Right ventricle myocardium inferior (tissue), 1 donor: ENCODE measurements at regions not wholly inside any gene's neighbourhood (a gene's known extent, or its start where the extent isn't known, plus 50 kb on each side); places are given as distances from the start of the nearest gene placed in this dataset.
A peak's percentile ranks its signal among the peaks of the same experiment; 100 is the strongest.

Experiments used
- ATAC-seq: fragments of 200-7000 bp; cut with Tn5 transposase; one replicate; pipeline ENCODE4 v1.9.1; 2020; ENCODE audit warnings: mild to moderate bottlenecking, moderate library complexity
- DNase-seq: peaks from one replicate; pipeline ENCODE4 v3.0.0; 2021; ENCODE audit errors: missing footprints
- intact Hi-C: fragments of 100-400 bp; cut with DNase I; formaldehyde crosslinking; loops from one replicate; pipeline ENCODE4 v1.11.0; 2022
- donor health status: DM: no; HTN: yes; CAD: no; lungs with severe emphysema.

DNA sequence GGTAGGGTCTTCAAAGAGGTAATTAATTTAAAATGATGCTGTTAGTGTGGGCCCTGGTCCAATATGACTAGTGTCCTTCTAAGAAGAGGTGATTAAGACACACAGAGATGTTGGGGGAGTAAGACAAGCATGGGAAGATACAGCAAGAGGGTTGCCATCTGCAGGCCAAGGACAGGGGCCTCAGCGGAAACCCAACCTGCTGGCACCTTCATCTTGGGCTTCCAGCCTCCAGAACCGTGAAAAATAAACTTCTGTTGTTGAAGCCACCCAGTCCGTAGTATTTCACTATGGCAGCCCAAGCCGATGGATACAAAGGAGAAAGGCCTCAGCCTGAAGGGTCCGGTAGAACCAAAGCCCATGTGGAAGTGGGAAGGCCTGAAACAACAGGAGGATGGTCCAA, 161.7 kb upstream of the UBE2E1 start:
- intact Hi-C loops: no loop called here
- ATAC-seq: no peak
- DNase-seq: no peak

- intact Hi-C loops: no loop called here
- ATAC-seq (no peak), DNase-seq (no peak)
Measured at GRCh38 chr3:23644676-23645075, 161.1 kb upstream of the UBE2E1 start.

GRCh38 chr3:23645533-23646183, 160.1 kb upstream of the UBE2E1 start:
- no peak for ATAC-seq
- intact Hi-C loops: no loop called here
- no peak for DNase-seq

GRCh38 chr3:23646184-23646920, 159.4 kb upstream of the UBE2E1 start:
- intact Hi-C loops: no loop called here
- no peak for DNase-seq
- ATAC-seq: no peak

GRCh38 chr3:23647706-23648258, 158.0 kb upstream of the UBE2E1 start:
- intact Hi-C loops: no loop called here
- DNase-seq (no peak), ATAC-seq (no peak)

DNA sequence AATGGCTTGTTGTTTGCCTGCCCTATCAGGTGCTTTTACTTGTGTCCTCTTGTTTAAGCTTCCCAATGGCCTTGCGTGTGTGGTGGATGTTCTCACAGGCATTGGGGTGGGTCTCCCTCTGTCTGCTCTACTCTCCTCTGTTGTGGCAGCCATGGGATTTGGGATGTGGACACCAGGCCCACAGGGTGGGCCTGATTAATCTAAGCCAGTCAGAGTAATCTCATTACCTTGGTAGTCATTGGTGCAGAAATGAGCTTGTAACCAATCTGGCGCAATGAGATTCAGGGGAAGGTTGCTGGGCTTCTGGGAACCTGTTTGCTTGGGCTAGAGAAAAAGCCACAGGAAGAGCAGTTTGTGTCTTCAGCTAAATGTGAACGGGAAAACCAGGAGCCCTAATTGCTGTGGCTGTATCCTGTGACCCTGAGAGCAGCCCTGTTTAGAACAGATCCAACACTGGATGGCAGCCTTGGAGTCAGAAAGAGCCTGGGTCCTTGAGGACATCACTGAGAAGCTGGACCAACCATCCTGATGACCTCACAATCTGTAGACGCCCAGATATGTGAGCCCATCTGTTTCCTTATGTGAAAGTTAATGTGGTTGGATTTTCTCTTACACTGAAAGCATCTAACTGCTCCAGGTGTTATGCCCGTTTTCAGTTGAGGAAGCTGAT, 157.3 kb upstream of the UBE2E1 start:
- no peak for DNase-seq
- ATAC-seq: peak; percentile 86
- intact Hi-C loops: no loop called here

GRCh38 chr3:23648996-23649395, 156.8 kb upstream of the UBE2E1 start:
- peak; percentile 23 for ATAC-seq
- intact Hi-C loops: no loop called here
- no peak for DNase-seq

DNA sequence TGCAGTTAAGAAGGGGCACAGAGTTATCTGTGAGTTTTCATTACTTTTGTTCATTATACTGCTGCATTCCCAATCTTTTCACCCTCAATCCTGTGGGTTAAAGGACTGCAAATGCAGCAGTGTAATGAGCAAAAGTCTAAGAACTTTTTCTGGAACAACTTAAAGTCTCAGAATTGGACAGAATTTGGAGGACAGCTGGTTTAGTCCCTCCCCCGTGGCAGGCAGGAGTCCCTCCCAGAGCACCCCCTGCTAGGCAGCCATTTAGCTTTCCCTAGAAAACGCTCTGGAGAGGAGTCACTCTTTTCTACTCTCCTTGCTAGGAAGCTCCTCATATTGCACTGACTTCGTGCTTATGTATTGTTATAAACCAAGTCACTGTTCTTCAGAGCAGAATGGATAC, 156.3 kb upstream of the UBE2E1 start:
- ATAC-seq (no peak), DNase-seq (no peak)
- intact Hi-C loops: no loop called here

GRCh38 chr3:23650371-23651140, 155.2 kb upstream of the UBE2E1 start:
- intact Hi-C loops: no loop called here
- ATAC-seq (no peak), DNase-seq (no peak)

DNA sequence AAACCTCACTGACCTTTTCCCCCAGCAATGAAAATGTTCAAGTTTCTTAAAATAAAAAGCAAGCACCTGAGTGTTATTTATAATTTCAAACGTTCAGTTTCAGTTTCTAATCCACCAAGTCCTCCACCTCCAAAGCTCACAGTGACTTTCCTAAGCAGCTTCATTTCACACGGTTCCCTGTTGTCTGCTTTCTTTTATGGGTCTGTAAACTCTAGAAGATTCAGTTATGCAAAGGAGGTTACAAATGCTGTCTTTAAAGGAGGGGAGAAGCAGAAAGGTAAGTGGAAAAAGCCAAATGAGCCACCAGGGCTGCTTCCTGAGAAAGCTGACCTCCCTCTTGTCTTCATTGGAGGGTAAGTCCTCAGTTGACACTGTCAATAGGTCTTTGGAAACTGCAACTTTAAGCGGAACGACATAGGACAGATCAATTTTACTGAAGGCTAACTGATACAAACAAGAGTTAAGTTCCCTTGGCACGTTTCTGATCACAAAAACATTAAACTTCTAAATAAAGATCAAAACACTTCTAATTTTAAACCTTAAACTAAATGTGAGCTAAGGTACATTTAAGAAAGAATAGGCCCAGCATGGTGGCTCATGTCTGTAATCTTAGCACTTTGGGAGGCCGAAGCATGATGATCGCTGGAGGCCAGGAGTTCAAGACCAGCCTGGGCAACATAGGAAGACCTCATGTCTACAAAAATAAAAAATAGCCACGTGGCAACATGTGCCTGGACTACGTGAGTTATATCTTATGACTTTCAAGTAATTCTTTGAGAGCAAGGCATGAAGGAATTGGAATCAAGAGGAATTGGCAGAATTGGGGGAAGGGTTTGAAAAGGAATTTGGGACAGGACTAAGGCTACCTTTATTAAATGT, 151.9 kb upstream of the UBE2E1 start:
- no peak for DNase-seq
- intact Hi-C loops: no loop called here

DNA sequence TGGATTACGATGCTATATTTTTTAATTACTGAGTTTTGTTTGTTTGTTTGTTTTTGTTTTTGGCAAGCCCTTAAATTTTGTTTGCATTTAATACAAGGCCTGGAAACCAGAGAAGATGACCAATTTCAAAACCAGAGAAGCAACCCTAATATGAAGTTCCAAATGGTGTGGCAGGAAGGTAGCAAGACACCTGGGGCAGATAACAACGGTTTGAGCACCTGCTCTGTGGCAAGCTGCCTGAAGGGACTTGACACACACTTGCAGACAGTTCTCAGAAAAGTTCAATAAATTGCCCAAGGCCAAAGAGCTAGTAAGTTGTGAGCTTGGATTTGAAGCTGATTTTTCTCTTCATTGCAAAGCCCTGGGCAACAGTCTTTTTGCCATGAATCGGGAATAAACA, 151.2 kb upstream of the UBE2E1 start:
- intact Hi-C loops: no loop called here
- ATAC-seq (no peak), DNase-seq (no peak)

More for the DNA sequence above, 151.9 kb upstream of the UBE2E1 start:
- no peak for ATAC-seq

DNA sequence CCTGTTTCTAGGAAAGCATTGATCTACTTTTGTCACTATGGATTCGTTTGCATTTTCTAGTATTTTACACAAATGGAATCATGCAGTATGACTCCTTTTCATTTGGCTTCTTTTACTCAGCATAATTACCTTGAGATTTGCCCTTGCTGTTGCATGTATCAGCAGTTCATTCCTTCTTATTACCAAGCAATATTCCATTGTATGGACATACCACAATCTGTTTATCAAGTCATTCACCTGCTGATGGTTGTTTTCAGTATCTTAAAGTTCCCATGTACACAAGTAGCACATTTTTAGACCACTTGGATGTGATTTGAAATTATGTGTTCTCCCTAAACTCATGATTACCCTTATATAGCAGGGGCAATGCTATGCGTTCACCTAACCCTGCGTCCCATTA, 150.0 kb upstream of the UBE2E1 start:
- ATAC-seq (no peak), DNase-seq (no peak)
- intact Hi-C loops: no loop called here

DNA sequence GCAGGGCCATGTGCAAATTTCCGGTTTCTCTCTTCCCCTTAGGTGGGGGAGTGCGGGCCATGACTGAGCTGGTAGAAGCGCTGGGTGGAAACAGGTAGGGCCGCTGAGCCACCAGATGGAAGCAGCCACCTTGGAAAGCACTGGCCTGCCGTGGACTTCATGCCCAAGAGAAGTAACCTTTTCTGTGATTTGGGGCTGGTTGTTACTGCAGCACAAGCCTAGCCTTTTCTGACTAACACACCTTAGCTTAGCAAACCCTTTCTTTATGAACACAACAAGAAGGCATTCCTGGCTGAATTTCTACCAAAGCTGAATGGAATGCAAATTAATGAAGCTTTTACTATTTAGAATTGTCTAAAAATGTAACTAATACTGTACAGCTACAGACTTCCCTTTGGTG, 149.6 kb upstream of the UBE2E1 start:
- no peak for ATAC-seq
- DNase-seq: no peak
- intact Hi-C loops: no loop called here

GRCh38 chr3:23656821-23657220, 148.9 kb upstream of the UBE2E1 start:
- DNase-seq: no peak
- intact Hi-C loops: no loop called here
- no peak for ATAC-seq

DNA sequence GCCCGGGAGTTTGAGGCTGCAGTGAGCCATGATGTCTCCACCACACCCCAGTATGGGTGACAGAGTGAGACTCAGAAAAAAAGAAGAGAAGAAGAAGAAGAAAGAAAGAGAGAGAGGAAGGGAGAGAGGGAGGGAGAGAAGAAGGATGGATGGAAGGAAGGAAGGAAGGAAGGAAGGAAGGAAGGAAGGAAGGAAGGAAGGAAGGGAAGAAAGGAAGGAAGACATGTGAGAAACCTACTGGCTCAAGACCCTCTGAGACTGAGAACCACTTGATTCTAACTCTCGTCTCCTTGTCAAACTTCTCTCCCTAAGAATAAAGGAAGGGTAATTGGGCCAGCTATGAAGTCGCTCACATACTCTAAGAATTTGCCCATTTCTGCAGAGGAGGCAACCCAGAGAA, 148.1 kb upstream of the UBE2E1 start:
- intact Hi-C loops: no loop called here
- DNase-seq (no peak), ATAC-seq (no peak)

DNA sequence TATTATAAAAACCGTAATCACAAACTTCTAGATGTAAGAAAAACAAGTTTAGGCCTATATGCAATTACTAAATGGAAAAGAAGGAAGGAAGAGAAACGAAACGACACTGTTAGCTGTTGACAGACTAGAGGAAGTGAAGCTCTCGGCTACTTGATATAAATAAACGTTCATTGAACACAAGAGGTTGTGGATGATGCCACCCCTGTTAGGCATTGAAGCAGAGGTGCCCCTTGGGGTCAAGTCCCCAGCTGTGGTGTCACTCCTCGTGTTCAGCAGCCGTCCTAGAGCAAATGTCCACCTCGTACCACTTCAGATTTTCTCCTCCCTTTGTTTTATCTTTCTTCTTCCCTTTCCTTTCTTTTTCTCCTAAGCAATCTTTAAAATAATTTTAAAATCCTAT, 146.5 kb upstream of the UBE2E1 start:
- no peak for ATAC-seq

GRCh38 chr3:23659840-23660430, 145.8 kb upstream of the UBE2E1 start:
- no peak for ATAC-seq
- DNase-seq: no peak
- intact Hi-C loops: no loop called here

More for the DNA sequence above, 146.5 kb upstream of the UBE2E1 start:
- intact Hi-C loops: no loop called here
- no peak for DNase-seq

DNA sequence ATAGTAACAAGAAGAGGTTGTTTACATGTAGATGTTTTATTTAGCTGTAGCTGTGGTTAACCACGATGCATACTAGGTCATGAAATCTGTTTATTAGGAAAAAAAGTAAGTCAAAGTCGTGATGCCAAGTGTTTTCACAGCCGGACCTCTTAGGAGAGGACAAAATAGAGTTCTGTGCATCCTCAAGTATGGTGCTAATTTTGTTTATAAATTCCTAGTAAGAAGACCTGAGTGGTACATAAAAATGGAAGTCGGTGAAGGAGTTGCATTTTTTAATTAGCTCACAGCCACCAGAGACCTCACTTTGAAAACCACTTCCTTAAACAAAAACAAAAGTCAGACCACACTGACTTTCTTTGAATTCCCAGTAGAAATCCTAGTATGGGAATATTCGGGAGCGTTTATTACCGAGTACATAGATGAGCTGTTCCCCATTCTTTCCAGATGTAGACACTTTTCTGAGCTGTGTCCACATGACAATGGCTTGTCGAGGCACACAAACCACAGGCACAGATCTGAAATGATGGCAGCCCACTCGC, 143.6 kb upstream of the UBE2E1 start:
- DNase-seq: no peak
- no peak for ATAC-seq
- intact Hi-C loops: no loop called here
